ENCODE measurements at regions not wholly inside any gene's neighbourhood (a gene's known extent, or its start where the extent isn't known, plus 50 kb on each side); places are given as distances from the start of the nearest gene placed in this dataset.
"Not testable (repeated sequence)": the region's sequence is repeated elsewhere in the genome, so short reads cannot be mapped to it uniquely, and the experiment has no call there.

DNA sequence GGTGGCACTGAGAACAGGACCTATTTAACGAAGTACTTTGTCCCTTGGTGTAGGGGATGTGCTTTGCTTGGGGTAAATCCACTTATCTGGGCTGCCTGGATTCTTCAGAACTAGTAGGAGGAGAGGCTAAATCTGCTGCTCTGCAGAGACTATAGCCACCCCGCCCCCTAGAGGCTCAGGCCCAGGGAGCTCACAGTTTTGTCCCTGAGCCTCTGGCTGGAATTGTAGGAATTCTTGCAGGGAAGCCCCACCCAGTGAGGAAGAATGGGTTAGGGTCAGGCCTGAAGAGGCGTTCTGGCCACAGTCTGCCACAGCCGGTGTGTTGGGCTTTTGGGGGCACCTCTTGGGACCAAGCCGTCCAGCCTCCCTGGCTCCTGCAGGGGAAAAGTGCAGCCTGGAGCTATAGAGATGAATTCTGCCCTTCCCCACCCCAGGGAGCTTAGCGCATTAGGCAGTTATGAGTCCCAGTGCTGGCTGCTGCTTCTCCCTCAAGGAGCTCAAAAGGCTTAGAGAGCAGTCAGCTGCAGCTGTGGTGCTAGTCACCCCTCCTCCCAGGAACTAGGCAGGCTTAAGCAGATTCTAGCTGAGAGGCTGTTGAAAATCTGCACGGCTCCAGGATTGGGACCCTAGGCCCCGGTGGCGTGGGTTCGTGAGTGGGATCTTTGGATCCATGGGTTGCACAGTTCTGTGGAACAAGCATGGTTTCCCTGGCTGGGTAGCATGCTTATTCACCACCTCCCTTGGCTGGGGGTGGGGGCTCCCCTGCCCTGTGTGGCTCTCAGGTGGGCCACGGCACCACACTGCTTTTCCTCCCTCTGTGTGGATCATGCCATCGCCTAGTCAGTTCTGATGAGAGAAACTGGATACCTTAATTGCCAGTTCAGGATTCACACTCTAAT lies 237.4 kb upstream of the TOM1L1 start:
- TF ChIP-seq POLR2A (IDR thresholded peaks at IDR 0.05; ENCODE audit: low read depth, low read length) = no peak
- TF ChIP-seq POLR2AphosphoS5 (IDR thresholded peaks at IDR 0.05; ENCODE audit: low read depth, low read length) = no peak
- no peak for TF ChIP-seq TAF1 (IDR thresholded peaks at IDR 0.05; ENCODE audit: borderline replicate concordance, low read depth, low read length)
- FAIRE-seq = no peak
- no peak for DNase-seq (ENCODE audit: insufficient read length)

DNA sequence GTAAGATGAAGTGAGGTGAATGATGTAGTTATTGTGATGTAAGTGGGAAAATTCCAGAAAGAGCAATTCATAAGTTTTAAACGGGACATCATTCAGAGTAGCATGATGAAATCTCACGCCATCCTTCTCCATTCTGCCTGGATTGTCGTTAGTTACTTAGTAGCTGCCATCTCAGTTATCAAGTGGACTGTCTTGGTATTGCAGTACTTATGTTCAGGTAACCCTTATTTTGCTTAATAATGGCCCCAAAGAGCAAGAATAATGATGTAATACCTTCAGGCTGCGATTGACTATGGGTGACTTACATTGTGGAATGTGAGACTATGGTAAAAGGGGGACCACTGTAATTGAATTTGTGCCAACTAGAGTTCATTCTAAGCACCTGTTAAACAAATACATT lies 234.1 kb upstream of the TOM1L1 start:
- DNase-seq (ENCODE audit: insufficient read length) (no peak), FAIRE-seq (no peak)
- TF ChIP-seq POLR2A (IDR thresholded peaks at IDR 0.05; ENCODE audit: low read depth, low read length) (no peak), TAF1 (IDR thresholded peaks at IDR 0.05; ENCODE audit: borderline replicate concordance, low read depth, low read length) (no peak), POLR2AphosphoS5 (IDR thresholded peaks at IDR 0.05; ENCODE audit: low read depth, low read length) (no peak)

DNA sequence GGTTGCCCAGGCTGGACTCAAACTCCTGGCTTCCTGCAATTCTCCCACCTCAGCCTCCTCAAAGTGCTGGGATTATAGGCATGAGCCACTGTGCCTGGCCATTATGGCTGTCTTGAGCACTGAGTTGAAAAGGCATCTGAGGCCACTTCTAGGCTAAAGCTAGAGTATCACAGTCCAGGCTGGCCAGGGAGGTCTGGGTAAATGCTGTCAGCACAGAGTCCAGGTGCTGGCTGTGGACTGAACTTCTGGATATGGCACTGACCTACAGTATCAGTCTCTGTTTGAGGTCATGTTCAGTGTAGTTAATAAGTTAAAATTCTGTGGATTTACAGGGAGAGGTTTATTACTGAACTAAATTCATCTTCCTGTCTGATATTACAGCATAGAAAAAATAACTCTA lies 222.5 kb upstream of the TOM1L1 start:
- TF ChIP-seq POLR2AphosphoS5 (IDR thresholded peaks at IDR 0.05; ENCODE audit: low read depth, low read length) (no peak), POLR2A (IDR thresholded peaks at IDR 0.05; ENCODE audit: low read depth, low read length) (no peak), TAF1 (IDR thresholded peaks at IDR 0.05; ENCODE audit: borderline replicate concordance, low read depth, low read length) (no peak)
- DNase-seq (ENCODE audit: insufficient read length) (no peak), FAIRE-seq (no peak)

DNA sequence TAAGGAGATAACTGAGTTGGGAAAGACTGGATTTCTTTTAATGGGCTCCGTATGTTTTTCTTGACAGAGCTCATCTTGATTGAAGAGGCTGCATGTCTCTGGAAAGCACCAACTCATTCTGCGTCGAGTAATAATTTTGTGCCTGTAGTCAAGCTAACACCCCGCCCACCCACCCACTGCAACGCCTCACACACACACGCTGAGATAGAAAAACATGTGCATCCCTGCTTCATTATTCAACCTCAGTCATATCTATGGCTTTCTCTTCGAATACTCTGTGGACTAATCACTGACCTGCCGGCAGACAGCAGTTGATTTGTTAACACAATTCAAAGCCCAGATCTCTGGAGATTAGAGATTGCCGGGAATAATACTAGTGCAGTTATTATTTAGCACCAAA lies 220.2 kb upstream of the TOM1L1 start:
- TF ChIP-seq POLR2AphosphoS5 (IDR thresholded peaks at IDR 0.05; ENCODE audit: low read depth, low read length) = no peak
- no peak for TF ChIP-seq TAF1 (IDR thresholded peaks at IDR 0.05; ENCODE audit: borderline replicate concordance, low read depth, low read length)
- TF ChIP-seq POLR2A (IDR thresholded peaks at IDR 0.05; ENCODE audit: low read depth, low read length) = no peak
- FAIRE-seq = no peak

DNA sequence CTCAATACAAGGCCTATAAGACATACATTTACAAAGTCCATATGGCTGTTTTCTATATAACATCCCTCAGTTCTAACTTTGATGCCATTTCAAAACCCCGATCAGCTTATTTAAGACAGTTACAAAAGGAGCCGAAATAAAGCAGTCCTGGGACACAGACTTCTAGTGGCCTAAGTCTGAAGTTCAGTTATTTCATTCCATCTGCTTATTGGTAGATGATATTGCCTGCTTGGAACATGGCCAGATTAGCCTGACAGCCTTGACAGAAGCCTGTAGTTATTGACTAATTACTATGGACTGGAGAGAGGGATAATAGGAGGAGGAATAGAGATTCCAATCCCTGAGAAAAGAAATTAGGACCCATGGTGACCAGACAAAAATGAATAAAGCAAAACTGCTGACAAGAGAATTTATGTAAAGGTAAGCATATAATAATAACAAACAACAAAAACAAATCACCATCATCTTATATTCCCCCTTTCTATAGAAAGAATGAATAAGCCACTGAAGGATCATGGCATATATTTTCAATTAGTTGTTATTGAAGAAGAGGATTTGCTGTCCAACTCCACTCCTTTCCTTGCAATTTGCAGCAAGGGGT lies 206.3 kb upstream of the TOM1L1 start:
- no peak for FAIRE-seq
- no peak for DNase-seq (ENCODE audit: insufficient read length)
- TF ChIP-seq POLR2AphosphoS5 (IDR thresholded peaks at IDR 0.05; ENCODE audit: low read depth, low read length) (no peak), TAF1 (IDR thresholded peaks at IDR 0.05; ENCODE audit: borderline replicate concordance, low read depth, low read length) (no peak), POLR2A (IDR thresholded peaks at IDR 0.05; ENCODE audit: low read depth, low read length) (no peak)

More for the DNA sequence above, 220.2 kb upstream of the TOM1L1 start:
- DNase-seq (ENCODE audit: insufficient read length) = no peak

DNA sequence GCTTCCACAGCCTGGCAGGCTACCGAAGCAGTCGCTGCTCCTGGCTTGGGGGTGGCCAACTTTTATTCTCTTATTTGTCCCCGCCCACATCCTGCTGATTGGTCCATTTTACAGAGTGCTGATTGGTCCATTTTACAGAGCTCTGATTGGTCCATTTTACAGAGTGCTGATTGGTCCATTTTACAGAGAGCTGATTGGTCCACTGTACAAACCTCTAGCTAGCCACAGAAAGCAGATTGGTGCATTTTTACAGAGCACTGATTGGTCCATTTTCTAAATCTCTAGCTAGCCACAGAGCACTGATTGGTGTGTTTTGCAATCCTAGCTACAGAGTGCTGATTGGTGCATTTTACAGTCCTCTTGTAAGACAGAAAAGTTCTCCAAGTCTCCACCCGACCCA lies 187.9 kb upstream of the TOM1L1 start:
- FAIRE-seq; DNase-seq (ENCODE audit: insufficient read length): not testable (repeated sequence)

DNA sequence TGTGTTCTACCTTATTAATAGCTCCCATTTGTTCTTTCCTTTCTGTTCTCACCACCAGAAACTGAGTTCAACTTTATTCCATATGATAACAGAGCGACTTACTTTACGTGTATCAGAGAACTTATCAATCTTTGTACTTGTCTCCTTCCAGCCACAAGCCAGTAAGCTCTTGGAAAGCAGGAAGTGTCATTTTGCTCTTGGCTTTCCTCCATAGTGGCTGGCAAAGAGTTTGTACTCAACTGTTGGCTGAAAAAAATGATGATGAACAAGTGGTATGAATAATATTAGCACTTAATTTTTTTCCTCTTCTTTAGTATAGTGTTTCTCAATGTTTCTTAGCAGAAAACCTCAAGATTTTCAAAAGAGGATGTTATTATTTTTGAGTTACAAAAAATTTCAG lies 182.4 kb upstream of the TOM1L1 start:
- no peak for DNase-seq (ENCODE audit: insufficient read length)
- FAIRE-seq = no peak
- no peak for TF ChIP-seq POLR2A (IDR thresholded peaks at IDR 0.05; ENCODE audit: low read depth, low read length)
- TF ChIP-seq TAF1 (IDR thresholded peaks at IDR 0.05; ENCODE audit: borderline replicate concordance, low read depth, low read length) = no peak
- no peak for TF ChIP-seq POLR2AphosphoS5 (IDR thresholded peaks at IDR 0.05; ENCODE audit: low read depth, low read length)

DNA sequence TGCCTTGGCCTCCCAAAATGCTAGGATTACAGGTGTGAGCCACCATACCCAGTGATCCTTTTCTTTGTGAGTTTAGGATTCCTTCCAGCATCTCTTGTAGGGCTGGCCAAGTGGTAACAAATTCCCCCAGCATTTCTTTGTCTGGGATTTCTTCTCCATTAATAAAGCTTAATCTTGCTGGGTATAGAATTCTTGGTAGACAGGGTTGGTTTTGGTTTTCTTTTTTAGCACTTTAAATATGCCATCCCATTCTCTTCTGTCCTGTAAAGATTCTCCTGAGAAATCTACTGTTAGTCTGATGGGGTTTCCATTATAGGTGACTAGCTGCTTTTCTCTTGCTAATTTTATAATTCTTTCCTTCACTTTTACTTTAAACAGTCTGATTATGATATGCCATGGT lies 173.0 kb upstream of the TOM1L1 start:
- TF ChIP-seq POLR2A (IDR thresholded peaks at IDR 0.05; ENCODE audit: low read depth, low read length) (no peak), POLR2AphosphoS5 (IDR thresholded peaks at IDR 0.05; ENCODE audit: low read depth, low read length) (no peak)
- DNase-seq (ENCODE audit: insufficient read length) (no peak), FAIRE-seq (no peak)

DNA sequence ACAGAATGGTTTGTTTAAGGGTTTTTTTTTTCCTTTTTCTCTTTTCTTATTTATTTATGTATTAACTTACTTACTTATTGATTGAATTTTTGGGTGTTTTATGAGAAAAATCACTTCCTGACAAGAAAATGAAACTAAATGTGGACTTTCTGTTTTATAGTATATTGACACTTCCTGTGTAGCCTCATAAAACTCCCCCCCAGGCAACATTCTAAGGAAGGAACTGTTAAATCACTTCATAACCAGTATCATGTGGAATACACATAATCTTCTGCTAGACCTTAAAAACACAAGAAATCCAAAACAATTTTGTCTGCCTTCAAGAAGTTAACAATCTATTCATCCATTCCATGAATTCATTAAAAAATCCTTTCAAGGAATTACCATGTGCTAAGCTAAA lies 164.1 kb upstream of the TOM1L1 start:
- FAIRE-seq = no peak

DNA sequence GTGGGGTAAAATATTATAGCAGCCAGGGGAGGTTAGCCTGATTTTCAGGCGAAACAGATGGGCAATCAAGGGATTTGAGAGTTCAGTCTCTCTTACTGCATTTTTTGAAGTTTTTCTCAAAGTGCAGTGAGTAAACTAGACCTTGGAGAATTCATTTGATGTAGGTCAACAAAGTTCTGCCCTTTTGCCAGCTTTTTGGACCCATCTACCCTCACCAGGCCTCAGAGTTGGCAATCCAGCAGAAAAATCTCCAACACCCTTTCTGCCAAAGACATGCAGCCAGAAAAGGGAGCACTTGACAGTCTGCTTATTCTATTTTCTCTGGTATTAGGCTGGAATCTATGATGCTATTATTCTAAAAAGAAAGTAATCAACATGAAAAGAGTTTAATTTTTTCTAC lies 162.2 kb upstream of the TOM1L1 start:
- TF ChIP-seq POLR2AphosphoS5 (IDR thresholded peaks at IDR 0.05; ENCODE audit: low read depth, low read length) = no peak
- no peak for TF ChIP-seq POLR2A (IDR thresholded peaks at IDR 0.05; ENCODE audit: low read depth, low read length)
- no peak for TF ChIP-seq TAF1 (IDR thresholded peaks at IDR 0.05; ENCODE audit: borderline replicate concordance, low read depth, low read length)
- FAIRE-seq = no peak
- no peak for DNase-seq (ENCODE audit: insufficient read length)

More for the DNA sequence above, 164.1 kb upstream of the TOM1L1 start:
- no peak for TF ChIP-seq POLR2A (IDR thresholded peaks at IDR 0.05; ENCODE audit: low read depth, low read length)
- no peak for TF ChIP-seq POLR2AphosphoS5 (IDR thresholded peaks at IDR 0.05; ENCODE audit: low read depth, low read length)
- TF ChIP-seq TAF1 (IDR thresholded peaks at IDR 0.05; ENCODE audit: borderline replicate concordance, low read depth, low read length) = no peak
- no peak for DNase-seq (ENCODE audit: insufficient read length)

DNA sequence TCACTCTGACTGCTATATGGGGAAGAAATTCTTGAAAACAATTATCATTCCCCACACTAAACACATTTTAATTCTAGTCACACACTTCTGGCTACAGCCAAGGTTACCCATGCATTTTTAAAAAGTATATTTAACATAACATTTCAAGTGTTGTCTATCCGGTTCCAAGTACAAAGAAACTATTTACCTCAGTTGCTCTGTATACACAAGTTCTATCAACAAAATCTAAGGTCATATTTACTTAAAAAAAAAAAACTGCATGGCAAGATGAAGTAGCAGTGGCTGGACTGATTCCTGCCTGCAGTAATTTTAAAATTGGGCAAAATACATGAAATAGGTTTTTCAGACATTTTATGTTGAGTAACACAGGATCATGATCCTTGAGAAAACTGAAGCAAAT lies 155.9 kb upstream of the TOM1L1 start:
- no peak for FAIRE-seq
- TF ChIP-seq TAF1 (IDR thresholded peaks at IDR 0.05; ENCODE audit: borderline replicate concordance, low read depth, low read length) (no peak), POLR2AphosphoS5 (IDR thresholded peaks at IDR 0.05; ENCODE audit: low read depth, low read length) (no peak), POLR2A (IDR thresholded peaks at IDR 0.05; ENCODE audit: low read depth, low read length) (no peak)

DNA sequence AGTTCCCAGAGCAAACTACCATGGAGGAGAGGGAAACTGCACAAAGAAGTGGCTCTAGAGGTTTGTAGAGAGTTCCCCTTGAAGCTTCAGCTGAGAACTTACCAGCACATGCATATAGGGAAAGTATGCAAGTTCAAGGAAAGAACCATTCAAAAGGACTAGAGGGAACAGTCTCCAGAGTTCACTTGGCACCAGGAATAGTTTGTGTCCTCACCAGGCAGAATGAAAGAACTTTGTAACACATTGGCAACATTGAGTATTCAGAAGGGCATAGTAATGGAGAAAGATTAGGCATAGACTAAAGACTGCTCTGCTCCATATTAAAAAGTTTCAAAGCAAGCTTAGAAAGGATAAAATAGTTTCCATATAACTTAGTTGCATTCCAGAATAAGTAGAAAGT lies 155.4 kb upstream of the TOM1L1 start:
- TF ChIP-seq POLR2AphosphoS5 (IDR thresholded peaks at IDR 0.05; ENCODE audit: low read depth, low read length) = no peak
- TF ChIP-seq TAF1 (IDR thresholded peaks at IDR 0.05; ENCODE audit: borderline replicate concordance, low read depth, low read length) = no peak
- no peak for TF ChIP-seq POLR2A (IDR thresholded peaks at IDR 0.05; ENCODE audit: low read depth, low read length)
- DNase-seq (ENCODE audit: insufficient read length) (no peak), FAIRE-seq (no peak)

More for the DNA sequence above, 155.9 kb upstream of the TOM1L1 start:
- DNase-seq (ENCODE audit: insufficient read length) = no peak

Data from GM12892 (cell line).